ENCODE measurements at regions not wholly inside any gene's neighbourhood (a gene's known extent, or its start where the extent isn't known, plus 50 kb on each side); places are given as distances from the start of the nearest gene placed in this dataset.
"Not testable (repeated sequence)": the region's sequence is repeated elsewhere in the genome, so short reads cannot be mapped to it uniquely, and the experiment has no call there.

DNA sequence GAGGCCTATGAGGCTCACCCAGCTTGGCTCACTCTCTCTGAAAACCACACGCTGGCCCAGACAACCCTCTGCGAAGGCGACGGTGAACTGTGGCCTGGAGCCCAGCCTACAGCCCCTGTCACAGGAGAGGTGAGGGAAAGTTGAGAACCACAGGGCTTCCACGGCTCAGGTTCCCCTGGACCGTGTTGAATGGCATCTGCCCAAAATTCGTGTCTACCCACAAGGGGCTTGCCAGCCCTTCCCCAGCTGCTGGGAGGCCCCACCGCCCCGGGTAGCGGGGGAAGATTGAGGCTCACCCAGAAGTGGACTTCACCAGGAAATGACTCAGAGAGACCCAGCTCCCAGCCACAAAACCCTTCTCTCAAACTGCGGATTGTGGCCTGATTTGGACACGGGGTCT, 197.1 kb downstream of the CTTN start:
- DNase-seq, result no peak

DNA sequence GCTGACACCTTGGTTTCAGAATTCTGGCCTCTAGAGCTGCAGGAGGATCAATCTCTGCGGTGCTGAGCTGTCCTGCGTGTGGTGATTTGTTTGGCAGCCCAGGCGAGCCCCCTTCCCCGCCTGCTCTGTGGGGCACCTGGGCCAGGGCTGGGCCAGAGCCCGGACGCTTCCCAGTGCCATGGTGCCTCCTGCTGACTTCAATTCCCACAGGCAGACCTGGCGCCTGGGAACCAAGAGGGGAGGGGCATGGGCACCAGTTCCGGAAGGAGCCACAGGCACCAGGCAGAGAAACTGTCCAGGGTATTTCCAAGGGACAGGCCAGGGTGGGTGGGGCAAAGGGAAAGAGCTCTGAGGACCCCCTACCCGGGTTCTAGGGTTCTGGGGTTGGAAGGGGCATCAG, 197.8 kb downstream of the CTTN start:
- DNase-seq, result no peak

DNA sequence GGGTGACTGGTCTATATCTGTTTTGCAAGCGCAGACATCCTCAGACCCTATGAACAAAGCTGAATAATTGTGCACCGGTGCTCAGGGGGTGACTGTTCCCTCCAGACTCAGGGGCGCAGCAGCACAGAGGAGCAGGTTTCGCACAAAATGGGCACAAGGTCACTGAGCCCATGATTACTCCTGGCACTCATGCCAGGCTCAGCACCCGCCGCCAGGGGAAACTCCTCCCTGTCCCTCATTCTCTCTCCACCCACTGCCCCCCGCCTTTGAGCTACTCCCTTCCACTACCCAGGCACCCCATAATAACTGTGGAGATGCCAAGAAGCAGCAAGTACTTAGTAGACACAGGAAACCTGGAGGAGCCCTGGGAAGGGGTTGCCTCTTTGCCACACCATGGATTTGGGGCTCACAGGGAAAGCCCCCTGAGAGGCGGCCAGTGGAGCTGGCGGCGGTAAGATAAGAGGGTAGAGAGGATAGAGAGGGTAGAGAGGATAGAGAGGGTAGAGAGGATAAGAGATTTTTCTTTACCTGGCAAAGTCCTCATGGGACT, 198.8 kb downstream of the CTTN start:
- DNase-seq, result no peak

DNA sequence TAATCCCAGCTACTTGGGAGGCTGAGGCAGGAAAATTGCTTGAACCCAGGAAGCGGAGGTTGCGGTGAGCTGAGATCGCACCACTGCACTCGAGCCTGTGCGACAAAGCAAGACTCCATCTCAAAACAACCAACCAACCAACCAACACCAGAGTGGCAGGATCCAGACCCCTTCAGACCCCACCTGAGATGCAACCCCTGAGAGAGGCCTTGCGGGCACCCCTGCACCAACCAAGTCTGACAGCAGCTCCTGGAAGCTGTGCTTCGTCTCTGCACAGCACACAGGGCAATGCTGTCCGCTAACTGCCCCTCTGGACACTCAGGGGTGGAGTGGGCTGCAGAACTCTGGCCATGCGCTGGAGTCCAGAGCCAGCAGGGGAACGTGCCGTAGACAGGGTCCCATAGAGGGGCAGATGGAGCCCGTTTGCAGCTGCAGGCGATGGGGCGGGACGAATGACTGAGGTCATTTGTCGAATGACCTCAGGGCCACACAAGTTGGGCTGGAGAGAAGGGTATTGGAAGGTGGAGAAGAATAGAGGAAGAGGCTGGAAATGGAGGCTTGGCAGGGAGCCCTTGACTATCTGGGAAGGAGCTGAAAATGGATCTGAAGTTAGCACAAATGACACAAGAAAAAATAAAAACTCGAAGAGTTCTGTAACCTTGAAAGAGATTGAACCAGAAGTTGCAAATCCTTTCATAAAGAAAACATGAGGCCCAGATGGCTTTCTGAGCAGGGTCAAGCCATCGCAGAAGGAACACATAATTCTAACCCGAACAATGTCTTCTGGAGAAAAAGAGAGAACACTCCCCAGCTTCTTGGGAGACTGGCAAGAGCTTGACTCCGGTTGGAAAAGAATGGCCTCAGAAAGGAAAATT, 199.7 kb downstream of the CTTN start:
- no peak for DNase-seq

DNA sequence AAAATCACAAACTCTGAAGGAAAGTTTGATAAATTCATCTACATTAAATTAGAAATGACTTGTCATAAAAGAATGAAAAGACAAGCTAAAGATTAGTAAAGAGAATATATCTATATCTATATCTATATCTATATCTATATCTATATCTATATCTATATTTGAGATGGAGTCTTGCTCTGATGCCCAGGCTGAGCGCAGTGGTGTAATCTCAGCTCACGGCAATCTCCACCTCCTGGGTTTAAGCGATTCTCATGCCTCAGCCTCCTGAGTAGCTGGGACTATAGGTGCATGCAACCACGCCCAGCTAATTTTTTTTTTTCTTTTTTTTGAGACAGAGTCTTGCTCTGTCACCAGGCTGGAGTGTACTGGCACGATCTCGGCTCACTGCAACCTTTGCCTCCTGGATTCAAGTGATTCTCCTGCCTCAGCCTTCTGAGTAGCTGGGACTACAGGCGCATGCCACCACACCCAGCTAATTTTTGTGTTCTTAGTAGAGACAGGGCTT, 202.6 kb downstream of the CTTN start:
- not testable (repeated sequence) for DNase-seq

DNA sequence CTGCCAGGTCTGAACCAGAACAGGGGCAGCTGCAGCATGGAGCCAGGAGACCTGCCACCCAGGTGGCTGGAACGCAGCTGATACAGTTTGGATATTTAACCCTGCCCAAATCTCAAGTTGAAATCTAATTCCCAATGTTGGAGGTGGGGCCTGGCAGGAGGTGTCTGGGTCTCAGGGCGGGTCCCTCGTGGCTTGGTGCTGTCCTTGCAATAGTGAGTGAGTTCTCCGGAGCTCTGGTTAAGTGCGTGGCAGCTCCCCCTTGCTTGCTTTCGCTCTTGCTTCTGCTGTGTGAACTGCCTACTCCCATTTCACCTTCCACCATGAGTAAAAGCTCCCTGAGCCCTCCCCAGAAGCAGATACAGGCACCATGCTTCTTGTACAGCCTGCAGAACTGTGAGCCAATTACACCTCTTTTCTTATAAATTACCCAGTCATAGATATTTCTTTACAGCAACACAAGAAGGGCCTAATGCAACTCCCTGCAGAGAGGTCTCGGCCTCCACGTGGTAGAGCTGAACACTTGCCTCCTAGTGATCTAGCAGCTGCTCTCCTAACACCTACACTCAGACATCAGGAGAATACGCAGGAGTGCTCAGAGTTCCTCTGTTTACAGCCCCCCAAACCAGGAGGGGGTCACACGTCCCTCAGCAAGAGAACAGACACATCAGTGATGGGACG, 203.7 kb downstream of the CTTN start:
- no peak for DNase-seq

DNA sequence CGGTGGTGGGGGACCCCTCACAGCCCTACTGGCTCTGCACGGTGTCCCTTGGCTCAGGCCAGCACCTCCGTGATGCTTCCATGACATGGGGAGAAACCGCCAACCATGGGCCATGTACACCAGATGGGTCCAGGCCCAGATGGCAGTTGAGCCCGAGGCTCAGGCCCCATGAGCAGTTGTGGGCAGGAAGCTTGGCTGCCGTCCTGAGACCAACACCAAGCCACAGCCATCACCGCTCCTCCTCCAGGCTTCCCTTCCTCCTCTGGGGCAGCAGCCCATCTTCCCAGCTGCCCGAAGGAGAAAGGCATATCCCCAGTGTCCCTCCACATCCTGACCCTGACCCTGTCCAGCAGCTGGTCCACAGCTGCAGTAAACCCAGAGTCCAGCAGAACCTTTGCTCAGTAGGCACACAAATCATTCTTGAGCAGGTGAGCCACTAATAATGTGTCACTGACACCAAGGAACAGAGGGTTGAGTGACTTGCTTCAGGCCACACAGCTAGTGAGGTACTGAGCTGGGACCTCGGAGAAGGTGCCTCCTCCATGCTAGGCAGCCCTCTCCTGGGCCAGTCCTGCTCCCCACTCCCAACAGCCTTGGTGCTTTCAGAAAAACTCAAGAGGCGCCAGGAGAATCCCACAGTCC, 204.9 kb downstream of the CTTN start:
- DNase-seq, result no peak

DNA sequence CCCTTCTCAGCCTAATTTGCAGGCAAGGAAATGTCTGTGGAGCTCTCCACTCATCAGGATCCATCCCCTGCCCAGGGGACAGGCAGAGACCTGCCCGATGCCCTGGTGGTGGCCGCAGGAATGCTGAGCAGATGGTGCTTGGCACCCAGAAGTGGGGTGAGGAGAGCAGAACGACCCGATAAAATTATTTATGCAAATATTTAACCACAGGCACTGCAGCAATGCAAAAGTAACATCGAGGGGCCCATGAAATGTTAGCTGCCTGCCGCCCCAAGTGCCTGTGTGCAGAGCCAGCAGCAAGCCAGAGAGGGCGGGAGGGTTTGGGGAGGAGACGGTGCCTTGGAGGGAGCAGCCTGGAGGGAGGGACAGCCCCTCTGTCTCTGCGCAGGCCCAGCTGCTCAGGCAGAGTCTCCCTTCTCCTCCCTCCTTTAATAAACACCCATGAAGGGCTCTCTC, 205.5 kb downstream of the CTTN start:
- no peak for DNase-seq

DNA sequence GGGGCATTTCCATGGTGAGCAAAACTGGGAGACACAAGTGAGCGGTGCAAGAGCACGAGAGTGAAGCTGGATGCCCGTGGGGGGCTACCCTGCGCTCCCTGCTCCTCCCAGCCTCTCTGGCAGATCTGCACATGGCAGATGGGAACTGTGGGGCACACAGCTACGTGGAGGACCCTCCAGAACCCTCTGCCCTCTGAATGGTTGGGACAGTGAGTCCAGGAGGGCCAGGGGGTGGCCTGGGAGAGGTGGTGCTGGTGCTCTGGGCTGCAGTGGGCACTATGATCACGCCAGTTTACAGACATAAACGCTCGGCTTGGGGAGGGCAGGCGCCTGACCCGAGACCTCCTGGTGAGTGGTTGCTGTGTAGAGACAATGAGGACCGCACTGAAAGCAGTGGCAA, 205.9 kb downstream of the CTTN start:
- DNase-seq, result no peak

DNA sequence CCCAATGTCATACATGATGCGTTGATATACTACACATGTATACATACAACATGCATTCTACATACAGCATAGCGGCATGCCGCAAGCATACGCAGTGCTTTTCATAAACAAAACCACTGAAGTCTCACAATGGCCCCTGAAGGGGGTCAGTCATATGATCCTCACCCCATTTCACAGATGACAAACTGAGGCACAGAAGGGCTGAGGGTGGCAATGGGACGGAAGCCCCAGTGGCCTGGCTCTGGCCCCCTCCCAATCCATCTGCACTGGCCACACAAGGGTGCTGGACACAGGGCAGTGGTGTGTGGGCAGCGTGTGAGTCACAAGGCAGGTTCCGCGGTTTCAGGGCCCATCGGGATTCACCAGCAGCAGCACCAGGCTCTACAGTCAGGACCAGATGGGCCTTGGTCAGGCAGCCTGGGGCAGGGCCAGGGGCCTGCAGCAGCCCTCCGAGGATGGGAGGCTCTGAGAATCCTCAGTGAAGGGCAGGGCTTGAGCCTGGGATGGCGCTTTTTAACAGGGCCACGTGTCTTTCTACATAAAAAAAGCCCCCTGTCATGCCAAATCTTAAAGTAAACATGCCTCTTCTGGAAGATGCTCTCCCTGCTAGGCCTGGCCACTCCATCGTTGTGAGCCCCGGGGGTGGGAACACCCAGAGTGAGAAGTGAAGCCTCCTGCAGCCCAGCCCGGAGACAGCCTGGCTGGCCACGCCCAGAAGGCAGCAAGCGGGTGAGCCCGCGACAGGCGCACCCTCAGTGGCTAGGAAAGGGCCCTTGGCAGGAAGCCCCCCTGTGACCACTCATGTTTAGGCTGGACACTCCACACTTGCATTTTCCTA, 206.5 kb downstream of the CTTN start:
- no peak for DNase-seq

DNA sequence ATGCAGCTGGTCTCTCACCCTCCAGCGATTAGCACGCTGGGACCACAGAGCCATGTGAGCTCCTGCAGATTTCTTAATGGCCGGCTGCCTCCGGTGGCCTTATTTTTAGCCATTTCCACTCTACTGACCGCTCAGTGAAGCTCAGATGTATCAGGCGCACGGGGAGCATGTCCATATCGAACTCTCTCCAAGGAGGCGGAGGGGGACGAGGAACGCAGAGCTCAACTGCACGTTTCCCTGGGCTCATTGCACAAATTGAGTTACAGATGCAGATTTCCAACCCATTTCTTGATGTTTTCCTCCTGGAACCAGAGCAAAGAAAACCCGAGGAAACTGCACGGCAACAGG, 207.1 kb downstream of the CTTN start:
- DNase-seq, result no peak

DNA sequence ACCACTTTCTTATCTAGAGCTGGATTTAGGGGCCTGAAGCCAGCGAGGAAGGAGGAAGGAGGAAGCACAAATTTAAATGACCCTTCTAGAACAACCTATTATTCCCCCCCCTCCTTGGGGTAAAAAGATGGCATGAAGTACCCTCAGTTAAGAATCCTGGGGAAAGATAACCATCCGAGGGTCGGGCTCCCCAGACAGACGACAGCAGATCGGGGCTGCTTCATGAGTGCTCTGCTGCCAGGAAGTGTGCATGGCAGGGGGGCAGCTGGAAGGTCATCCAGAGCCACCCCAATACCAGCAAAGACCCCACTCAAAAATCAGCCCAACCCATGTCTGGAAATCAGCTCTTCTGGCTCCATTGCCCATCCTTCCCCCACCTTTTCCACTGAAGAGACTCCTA, 207.5 kb downstream of the CTTN start:
- no peak for DNase-seq

DNA sequence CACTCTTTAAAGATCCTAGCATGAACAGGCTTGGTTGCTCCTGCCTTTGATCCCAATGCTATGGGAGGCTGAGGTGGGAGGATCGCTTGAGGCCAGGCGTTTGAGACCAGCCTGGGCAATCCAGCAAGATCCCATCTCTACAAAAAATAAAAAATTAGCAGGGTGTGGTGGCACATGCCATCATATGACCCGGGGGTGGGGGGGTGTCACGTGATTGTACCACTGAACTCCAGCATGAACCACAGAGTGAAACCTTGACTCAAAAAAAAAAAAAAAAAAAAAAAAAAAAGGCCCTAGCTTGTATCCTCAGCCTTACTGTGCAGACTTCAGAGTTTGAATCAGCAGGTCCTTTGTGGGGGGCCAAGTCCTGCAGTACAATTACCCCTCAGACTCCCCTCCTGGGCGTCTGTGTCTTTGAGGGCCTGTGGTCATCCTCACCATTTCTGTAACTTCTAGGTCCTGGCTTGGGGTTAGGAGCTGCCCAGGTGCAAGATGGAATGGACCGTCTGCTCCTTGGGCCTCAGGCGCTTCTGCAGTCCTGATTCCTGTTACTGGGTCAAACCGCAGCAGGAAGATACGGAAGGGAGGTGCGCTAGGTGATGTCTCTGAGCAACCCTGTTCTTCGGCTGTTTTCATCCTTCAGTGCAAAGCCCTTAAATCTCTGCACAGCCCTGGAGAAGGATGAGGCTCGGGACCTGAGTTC, 208.1 kb downstream of the CTTN start:
- no peak for DNase-seq

DNA sequence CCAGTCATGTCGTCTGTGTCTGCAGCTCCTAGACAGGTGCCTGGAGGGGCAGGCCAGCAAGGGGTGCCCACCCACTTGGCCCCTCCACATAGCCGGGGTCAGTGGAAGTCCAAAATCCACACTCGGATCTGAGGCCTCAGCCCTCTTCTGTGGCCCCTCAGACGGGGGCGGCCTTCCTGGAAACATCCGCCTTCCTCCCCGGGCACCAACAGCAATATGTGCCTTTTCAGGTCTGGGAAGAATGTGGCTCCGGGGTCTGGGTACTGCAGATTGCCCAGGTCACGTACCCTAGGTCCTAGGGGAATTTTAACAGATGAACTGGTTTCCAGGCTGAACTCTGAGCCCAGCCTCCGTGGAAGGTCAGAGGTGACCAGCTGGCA, 208.6 kb downstream of the CTTN start:
- no peak for DNase-seq

DNA sequence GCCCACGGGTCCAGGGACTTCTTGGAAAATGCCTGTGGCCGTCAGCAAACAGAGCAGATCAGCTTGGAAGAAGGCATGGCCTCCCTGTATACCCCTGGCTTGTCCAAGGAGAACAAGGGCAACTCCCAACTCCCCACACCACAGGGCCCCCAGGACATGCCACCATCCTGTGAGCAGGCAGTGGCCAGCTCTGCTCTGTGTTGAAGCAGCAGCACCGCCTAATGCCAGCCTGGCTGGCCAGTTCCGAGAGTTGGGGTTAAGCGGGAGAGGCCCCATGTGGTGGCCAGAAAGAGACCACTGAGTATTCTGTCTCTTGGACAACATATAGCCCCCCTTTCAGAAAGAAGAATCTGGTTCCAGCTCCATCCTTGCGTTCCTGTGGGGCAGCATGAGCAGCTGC, 209.2 kb downstream of the CTTN start:
- DNase-seq, result no peak

DNA sequence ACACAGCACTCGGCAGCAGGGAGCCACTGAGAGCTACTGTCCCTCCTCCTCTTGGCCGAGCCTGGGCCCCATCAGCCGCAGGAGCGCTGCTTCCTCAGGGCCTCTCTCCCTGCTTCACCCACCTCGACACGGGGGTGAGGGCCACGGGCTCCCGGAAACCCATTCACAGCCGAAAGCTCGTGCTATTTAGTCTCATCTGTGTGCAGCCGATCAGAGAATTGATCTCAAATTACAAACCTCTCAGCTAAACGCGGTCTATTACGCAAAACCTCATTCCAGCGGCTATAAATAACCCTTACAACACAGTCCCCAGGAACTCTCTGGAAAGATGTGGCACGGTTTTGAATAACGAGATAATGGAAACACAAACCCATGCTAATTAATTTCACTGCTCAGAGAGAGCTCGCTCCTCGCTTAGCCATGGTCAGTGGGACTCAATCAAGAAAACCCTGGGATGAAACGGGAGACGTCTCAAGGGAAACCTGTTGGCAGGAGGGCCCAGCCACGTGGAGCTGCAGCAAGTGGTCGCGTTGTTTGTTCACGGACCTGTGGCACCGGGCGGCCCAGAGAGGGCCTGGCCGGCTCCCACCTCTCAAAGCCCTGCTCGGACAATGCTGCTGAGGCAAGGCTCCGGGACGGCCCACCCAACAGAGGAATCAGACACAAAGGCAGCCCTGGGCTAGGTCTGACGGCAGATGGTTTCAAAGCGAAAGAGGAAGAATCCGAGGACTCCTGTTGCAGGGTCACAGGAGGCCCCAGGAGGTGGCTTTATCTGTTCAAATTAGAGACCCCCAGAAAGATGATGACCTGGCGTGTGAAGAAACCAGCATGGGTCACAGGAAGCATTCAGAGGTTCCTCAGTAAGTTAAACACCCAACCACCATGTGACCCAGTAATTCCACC, 210.5 kb downstream of the CTTN start:
- DNase-seq, result no peak

DNA sequence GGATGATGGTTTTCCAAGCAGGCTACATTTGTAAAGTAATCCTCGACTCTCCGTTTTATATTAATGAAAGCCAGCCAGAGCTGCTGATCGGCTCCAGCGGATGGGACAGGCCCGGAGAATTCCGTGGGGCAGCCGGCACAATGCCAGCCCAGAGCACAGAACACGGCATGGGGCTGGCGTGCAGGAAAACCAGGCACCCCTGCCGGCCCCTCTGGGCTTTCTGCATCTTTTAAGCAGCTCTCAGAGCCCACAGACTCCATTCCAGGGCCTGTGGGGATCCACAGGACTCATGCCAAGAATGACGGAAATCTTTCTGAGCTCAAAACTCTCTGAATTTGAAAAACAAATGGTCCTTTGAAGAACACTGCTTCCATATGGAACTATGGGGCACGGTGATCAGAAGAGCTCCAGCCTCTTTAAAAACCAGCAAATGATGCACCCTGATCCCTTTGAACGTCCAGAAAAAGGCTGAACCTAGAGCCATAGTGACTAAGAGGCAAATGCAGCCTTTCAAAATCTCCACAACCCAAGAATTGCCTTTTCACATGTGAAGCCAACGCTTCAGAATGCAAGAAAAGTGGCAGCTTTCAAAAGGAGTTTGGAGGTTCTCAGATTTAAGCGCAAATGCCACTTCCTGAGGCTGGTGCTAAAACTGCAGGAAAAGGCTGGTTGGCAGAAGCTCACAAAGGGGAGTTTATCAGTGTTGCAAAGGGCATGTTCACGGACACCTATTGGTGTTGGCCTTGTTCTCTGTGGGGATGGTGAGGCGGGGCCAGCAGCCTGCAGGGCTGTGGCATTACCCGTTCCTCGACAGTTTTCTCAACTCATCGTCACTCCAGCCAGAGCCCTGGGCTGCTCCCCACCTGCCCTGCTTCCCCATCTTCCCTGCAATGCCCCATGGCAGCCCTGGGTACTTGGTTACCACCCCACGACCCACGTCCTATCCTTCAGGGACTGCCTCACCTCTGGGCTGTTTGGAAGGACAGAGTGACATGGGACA, 212.5 kb downstream of the CTTN start:
- DNase-seq, result no peak

DNA sequence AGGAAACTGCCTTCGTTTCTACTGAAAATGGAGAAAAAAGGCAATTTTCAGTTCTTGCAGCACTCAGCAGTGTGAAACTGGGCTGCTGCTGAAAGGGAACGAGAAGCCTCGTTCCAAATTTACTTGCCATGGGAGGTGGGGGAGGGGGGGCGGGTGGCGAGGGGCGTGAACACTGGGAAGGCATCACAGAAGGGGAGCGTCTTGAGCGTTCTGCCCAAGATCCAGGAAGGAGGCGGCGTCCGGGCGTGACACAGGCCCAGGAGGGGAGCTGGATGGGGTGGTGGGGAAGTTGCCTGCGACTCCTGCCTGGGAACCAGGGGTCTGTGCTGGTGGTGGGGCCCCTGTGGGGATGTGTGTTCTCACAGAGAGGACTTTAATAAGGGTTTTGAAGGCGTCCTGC, 213.5 kb downstream of the CTTN start:
- no peak for DNase-seq

DNA sequence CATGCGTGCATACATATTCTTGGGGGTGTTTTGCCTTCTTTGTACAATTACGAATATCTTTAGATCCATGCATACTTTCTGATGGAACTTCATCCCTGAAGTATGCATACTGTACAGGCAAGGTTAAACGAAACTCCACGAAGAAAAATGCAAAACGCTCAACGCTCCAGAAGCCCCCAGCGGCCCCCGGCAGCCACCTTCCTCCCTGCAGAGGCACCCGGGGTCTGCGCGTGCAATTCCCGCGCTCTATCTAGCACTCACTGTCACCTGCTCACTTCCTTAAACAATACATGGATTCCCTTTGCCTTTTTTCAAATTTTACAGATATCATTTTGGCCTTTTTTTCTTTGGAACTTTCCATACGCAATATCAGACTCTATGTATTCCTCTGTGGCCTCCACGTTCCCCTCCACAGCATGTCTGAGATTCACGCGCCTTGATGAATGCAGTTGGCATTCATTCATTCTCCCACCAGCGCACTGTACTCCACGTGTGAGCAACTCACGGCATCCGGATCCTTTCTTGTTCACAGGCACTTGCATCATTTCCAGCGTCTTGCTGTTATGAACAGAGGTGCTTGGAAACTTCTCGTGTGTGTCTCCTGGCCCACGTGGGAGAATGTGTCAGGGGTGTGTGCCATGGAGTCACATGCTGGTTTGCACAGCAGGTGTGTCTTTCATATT, 214.3 kb downstream of the CTTN start:
- no peak for DNase-seq
